Neural progenitor cell (in vitro differentiated cells): ENCODE measurements at regions not wholly inside any gene's neighbourhood (a gene's known extent, or its start where the extent isn't known, plus 50 kb on each side); places are given as distances from the start of the nearest gene placed in this dataset.

Experiments
- CTCF ChIP-seq: fragments of 200-600 bp; sonication (generic); IDR thresholded peaks from 2 replicates; pipeline ENCODE4 v1.5.1; 2017; ENCODE audit warnings: antibody characterized with exemption, mild to moderate bottlenecking
- EZH2phosphoT487 ChIP-seq: fragments of 200-600 bp; sonication (generic); IDR thresholded peaks from 2 replicates; pipeline ENCODE4 v1.6.1; 2017; ENCODE audit warnings: antibody characterized with exemption

GRCh38 chr3:65144791-65145351 is 457.1 kb upstream of the ADAMTS9 start:
- TF ChIP-seq EZH2phosphoT487 (no peak), CTCF (no peak)
